NCI-H187 (cell line): ENCODE measurements at regions not wholly inside any gene's neighbourhood (a gene's known extent, or its start where the extent isn't known, plus 50 kb on each side); places are given as distances from the start of the nearest gene placed in this dataset.
"Not testable (repeated sequence)": the region's sequence is repeated elsewhere in the genome, so short reads cannot be mapped to it uniquely, and the experiment has no call there.

Experiments used
- DNase-seq, 2 experiments: peaks; one replicate each; lab custom pipeline; 2025; lab: John Stamatoyannopoulos, UW

DNA sequence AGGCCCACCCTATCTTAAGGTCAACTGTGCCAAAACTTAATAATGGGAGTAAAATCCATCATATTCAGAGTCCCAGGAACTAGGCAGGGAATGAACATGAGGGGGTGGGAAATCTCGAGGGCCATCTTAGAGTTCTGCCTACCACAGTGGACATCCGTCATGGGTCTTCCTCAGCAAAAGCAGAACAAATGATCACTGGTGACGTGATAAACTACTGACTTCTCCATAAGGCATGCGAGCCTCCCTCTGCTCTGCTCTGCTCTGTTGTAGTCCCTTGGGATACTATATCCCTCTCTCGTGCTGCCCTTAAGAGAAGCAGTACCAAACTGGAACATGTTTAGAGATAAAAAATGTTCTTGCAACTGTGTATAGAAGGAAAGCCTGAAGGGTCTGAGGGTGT lies 603.8 kb downstream of the TTLL7 start:
- not testable (repeated sequence) for DNase-seq

GRCh38 chr1:83386946-83387345 lies 612.0 kb downstream of the TTLL7 start:
- DNase-seq = not testable (repeated sequence)

- DNase-seq = not testable (repeated sequence)
These were observed 615.8 kb downstream of the TTLL7 start for GRCh38 chr1:83383107-83383506.

GRCh38 chr1:83373018-83373417 lies 625.9 kb downstream of the TTLL7 start:
- not testable (repeated sequence) for DNase-seq

DNA sequence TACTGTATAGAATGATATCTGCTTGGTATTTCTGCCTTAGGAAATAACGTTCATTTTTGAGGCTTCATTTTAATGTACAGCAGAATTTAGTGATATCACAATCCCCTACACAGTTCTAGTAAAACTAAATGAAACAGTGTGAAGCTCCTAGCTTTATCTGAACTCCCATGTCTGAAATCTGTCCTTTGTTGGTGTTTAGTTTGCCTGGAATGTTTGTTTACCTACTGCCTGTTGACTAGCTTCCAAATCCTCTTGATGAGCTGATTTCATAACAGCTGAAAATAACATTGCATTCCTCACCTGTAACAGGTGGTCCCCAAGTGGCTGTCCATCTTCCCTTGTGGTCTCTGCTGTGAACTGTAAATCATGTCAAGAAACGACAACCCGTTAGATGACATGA lies 629.1 kb downstream of the TTLL7 start:
- DNase-seq = not testable (repeated sequence)

GRCh38 chr1:83365320-83365719 lies 633.6 kb downstream of the TTLL7 start:
- not testable (repeated sequence) for DNase-seq

- DNase-seq = not testable (repeated sequence)
These were observed 653.6 kb downstream of the TTLL7 start for GRCh38 chr1:83345375-83345774.

- not testable (repeated sequence) for DNase-seq
These were observed 655.2 kb downstream of the TTLL7 start for GRCh38 chr1:83343767-83344166.

DNA sequence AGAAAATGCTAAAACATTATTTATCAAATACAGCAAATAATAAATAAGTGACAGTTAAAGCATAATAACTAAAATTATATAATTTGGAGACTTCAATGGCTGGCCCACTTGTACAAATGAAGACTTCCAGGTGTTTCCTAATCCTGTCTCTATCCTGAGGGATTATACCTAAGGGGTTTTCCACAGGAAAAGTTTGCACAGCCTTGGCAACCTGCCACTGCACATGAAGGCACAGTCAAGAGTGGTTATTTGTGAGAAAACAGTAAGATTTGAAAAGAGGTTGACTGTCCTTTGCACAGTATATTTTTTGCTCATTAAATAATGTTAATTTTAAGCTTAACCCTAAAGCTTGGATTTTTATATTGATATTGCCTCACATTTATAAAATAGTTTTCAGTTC lies 655.9 kb downstream of the TTLL7 start:
- DNase-seq = not testable (repeated sequence)

DNA sequence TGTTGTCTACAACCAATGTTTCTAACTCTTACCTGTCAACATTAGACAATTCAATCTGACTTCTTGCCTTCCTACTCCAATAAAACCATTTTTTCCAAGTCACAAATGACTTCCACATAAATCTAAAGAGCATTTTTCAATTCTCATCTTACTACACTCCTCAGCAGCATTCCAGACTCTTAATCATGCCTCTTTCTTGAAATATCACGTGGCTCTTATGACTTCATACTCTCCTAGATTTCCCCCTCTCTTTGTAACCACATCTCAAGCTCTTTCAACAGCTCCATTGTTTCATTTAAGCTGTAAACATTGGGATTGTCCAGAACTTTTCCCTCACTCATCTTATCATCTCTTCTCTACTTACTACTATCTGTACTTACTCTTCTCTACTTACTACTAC lies 666.6 kb downstream of the TTLL7 start:
- DNase-seq = not testable (repeated sequence)

DNA sequence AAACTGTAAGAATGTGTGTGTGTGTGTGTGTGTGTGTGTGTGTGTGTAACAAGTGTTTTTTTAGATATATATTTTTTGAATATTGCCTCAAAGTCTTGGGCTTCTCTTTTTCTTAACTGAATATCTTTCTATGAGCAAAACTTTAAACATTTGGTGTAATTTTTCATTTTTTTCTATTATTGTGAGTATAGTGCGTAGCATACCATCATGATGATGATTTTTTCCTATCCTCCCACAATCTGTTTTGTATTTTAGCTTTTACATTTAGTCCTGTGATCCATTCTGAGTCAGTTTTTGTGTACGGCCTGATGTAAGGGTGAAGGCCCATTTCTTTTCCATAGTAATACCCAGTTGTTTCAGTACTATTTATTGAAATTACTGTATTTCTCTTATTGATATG lies 680.6 kb downstream of the TTLL7 start:
- DNase-seq = no peak

GRCh38 chr1:83315446-83315845 lies 683.5 kb downstream of the TTLL7 start:
- not testable (repeated sequence) for DNase-seq

DNA sequence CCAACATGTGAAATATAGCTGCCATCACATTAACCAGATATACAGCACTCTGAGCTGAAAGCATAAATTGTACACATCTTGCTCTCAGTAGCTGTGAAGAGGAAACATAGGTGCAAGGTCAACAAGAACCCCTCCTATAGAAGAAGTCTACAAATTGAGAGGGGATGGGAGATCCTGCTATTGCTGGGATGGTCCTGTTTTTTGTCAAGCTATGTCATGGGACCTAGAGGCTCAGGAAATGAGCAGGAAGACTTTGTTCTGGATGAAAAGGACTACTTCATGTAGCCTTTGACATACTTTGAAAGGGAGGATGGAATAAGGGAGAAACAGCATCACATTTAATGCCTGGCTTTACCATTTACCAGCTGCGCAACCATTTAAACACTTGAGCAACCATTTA lies 688.8 kb downstream of the TTLL7 start:
- not testable (repeated sequence) for DNase-seq

DNA sequence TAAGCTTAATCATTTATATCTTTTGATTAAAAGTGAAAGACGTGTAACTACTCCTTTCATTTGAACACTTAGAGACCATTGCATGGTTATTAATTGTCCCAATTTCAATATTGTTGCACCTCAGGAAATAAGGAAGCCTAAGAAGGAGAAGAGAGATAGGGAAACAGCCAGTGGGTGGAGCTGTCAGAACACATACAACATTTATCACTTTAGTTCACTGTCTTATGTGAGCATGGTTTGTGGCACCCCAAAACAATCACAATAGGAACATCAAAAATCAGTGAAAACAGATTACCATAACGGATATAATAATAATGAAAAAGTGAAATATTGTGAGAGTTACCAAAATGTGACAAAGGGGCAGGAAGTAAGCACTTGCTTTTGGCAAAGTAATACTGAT lies 689.9 kb downstream of the TTLL7 start:
- DNase-seq = not testable (repeated sequence)

GRCh38 chr1:83306811-83307210 lies 692.1 kb downstream of the TTLL7 start:
- DNase-seq = not testable (repeated sequence)

- DNase-seq = not testable (repeated sequence)
These were observed 703.3 kb downstream of the TTLL7 start for GRCh38 chr1:83295594-83295993.

DNA sequence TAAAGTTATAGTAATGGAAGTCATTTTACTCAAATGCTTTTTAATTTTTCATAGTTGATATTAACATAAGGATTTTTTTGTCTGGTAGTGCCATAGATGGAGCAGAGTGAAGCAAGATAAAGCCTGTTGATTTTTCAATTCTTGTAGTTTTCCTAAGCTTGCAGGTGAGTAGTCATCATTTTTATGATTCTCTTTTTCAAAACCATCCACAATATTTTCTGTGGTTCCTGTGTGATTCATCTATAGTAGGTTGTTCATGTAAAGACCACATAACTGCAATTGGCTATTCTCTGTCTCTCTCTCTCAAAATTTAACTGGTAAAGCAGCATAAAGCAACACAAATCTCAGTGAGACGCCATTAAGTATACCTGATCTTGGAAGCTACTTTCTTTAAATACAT lies 711.5 kb downstream of the TTLL7 start:
- DNase-seq = not testable (repeated sequence)

GRCh38 chr1:83274656-83275055 lies 724.3 kb downstream of the TTLL7 start:
- not testable (repeated sequence) for DNase-seq

- DNase-seq = not testable (repeated sequence)
These were observed 726.4 kb downstream of the TTLL7 start for GRCh38 chr1:83272484-83272883.

DNA sequence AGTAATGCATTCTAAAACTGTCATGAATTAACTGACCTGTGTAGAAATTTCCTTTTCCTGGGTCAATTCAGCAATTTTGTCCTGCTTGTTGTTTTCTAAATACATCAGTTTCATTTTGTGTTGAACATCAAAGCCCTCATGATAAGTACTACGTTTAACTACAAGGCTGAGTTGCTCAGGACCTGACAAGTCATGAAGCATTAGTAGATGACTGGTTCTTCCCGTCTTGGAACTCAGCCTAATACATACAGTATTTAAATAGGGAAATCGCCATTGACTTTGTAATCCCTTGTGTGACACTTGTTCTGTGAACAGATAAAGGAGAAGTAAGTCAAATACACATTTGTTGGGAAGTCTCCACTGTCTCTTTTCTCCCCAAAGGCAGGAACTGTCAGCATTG lies 727.1 kb downstream of the TTLL7 start:
- DNase-seq = not testable (repeated sequence)

DNA sequence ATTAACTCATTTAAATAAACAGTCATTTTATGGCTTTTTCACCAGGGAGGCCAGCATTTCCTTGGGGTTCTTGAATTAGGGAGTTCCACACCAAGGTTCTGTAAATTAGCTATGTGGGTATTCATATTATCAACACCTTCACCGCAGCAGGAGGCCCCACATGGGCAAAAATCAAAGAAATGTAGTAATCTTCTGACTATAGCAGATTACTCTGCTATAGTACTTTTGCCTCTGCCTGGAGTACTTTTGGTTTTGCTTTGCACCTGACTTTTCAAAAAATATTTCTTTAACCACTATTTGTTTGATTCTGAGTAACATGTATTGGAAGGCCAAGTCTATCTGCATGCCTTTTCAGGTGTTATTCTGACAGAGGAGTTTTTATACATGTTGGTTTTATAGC lies 728.1 kb downstream of the TTLL7 start:
- not testable (repeated sequence) for DNase-seq

DNA sequence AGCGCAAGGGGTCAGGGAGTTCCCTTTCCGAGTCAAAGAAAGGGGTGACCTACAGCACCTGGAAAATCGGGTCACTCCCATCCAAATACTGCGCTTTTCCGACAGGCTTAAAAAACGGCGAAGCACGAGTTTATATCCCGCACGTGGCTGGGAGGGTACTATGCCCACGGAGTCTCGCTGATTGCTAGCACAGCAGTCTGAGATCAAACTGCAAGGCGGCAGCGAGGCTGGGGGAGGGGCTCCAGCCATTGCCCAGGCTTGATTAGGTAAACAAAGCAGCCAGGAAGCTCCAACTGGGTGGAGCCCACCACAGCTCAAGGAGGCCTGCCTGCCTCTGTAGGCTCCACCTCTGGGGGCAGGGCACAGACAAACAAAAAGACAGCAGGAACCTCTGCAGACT lies 735.1 kb downstream of the TTLL7 start:
- DNase-seq = not testable (repeated sequence)

DNA sequence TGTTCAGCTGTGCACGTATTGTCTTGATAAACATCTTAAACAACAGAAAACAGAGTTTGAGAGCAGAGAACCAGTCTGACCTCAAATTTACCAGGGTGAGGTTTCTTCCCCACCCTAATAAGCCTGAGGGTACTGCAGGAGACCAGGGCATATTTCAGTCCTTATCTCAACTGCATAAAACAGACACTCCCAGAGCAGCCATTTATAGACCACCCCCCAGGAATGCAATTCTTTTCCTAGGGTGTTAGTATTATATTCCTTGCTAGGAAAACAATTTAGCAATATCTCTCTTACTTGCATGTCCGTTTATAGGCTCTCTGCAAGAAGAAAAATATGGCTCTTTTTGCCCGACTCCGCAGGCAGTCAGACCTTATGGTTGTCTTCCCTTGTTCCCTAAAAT lies 747.2 kb downstream of the TTLL7 start:
- DNase-seq = not testable (repeated sequence)

DNA sequence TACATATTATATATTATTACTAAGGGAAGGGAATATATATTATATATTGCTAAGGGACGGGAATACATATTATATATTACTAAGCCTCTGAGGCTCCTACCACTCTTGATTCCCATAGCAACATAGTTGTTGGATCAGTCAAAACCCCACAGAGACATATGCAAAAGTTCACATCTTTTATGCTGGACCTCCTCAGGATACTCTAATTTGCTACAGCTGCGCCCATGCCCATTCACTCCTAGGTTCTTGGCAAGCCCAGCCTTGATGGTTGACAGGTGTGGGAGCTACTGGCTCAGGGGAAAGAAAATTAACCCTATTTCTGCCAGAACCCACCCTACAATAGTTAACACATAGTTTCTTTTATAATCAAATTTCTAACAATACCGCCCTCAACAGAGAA lies 752.2 kb downstream of the TTLL7 start:
- DNase-seq = not testable (repeated sequence)

GRCh38 chr1:83244832-83245231 lies 754.1 kb downstream of the TTLL7 start:
- DNase-seq = not testable (repeated sequence)
